SK-N-SH treated with all-trans-retinoic acid at 6 μM for 48 hours (cell line): ENCODE measurements at regions not wholly inside any gene's neighbourhood (a gene's known extent, or its start where the extent isn't known, plus 50 kb on each side); places are given as distances from the start of the nearest gene placed in this dataset.

Source experiments
- ATAC-seq: fragments of 200-7000 bp; cut with Tn5 transposase; 3 replicates; pipeline ENCODE4 v1.9.1; 2020; ENCODE audit warnings: mild to moderate bottlenecking, moderate library complexity
- BACH2 ChIP-seq: fragments of 250-450 bp; sonication (Bioruptor Pico); IDR thresholded peaks from 2 replicates; pipeline ENCODE4 v1.9.0; 2021; ENCODE audit warnings: mild to moderate bottlenecking, borderline replicate concordance
- CREB5 ChIP-seq: fragments of 250-450 bp; sonication (Bioruptor Pico); IDR thresholded peaks from 2 replicates; pipeline ENCODE4 v1.5.1; 2020; ENCODE audit warnings: low read depth, mild to moderate bottlenecking, moderate library complexity
- CSRNP3 ChIP-seq: fragments of 250-450 bp; sonication (Bioruptor Pico); IDR thresholded peaks from 2 replicates; pipeline ENCODE4 v1.5.1; 2021; ENCODE audit warnings: mild to moderate bottlenecking, moderate library complexity
- ESRRG ChIP-seq: fragments of 250-450 bp; sonication (Bioruptor Pico); IDR thresholded peaks from 2 replicates; pipeline ENCODE4 v1.6.1; 2021; ENCODE audit warnings: mild to moderate bottlenecking
- GLIS3 ChIP-seq: fragments of 250-450 bp; sonication (Bioruptor Pico); IDR thresholded peaks from 2 replicates; pipeline ENCODE4 v1.5.0; 2020; ENCODE audit warnings: mild to moderate bottlenecking, moderate library complexity
- OSR1 ChIP-seq: fragments of 250-450 bp; sonication (Bioruptor Pico); IDR thresholded peaks from 2 replicates; pipeline ENCODE4 v1.8.0; 2022; ENCODE audit warnings: moderate library complexity, mild to moderate bottlenecking, inconsistent platforms
- PATZ1 ChIP-seq: fragments of 250-450 bp; sonication (Bioruptor Pico); IDR thresholded peaks from 2 replicates; pipeline ENCODE4 v1.8.0; 2020; ENCODE audit warnings: mild to moderate bottlenecking, moderate library complexity, borderline replicate concordance
- SNAI2 ChIP-seq: fragments of 250-450 bp; sonication (Bioruptor Pico); IDR thresholded peaks from 2 replicates; pipeline ENCODE4 v1.5.0; 2020; ENCODE audit warnings: mild to moderate bottlenecking, moderate library complexity
- TCF4 ChIP-seq: fragments of 250-450 bp; sonication (Bioruptor Pico); IDR thresholded peaks from 2 replicates; pipeline ENCODE4 v1.8.0; 2021; ENCODE audit warnings: mild to moderate bottlenecking, moderate library complexity, borderline replicate concordance
- TOX ChIP-seq: fragments of 250-450 bp; sonication (Bioruptor Pico); IDR thresholded peaks from 2 replicates; pipeline ENCODE4 v1.8.0; 2021; ENCODE audit warnings: mild to moderate bottlenecking, moderate library complexity, borderline replicate concordance
- TSHZ2 ChIP-seq: fragments of 250-450 bp; sonication (Bioruptor Pico); IDR thresholded peaks from 2 replicates; pipeline ENCODE4 v1.5.0; 2020; ENCODE audit warnings: mild to moderate bottlenecking, moderate library complexity
- ZC3H10 ChIP-seq: fragments of 250-450 bp; sonication (Bioruptor Pico); IDR thresholded peaks from 2 replicates; pipeline ENCODE4 v1.5.1; 2021; ENCODE audit warnings: mild to moderate bottlenecking, moderate library complexity
- ZFP3 ChIP-seq: fragments of 250-450 bp; sonication (Bioruptor Pico); IDR thresholded peaks from 2 replicates; pipeline ENCODE4 v1.5.0; 2020; ENCODE audit warnings: mild to moderate bottlenecking, moderate library complexity
- ZFP30 ChIP-seq: fragments of 450-650 bp; formaldehyde crosslinking; IDR thresholded peaks from 2 replicates; pipeline ENCODE4 v1.5.0; 2022; ENCODE audit warnings: mild to moderate bottlenecking, moderate library complexity
- ZNF565 ChIP-seq: fragments of 450-650 bp; formaldehyde crosslinking; conservative IDR thresholded peaks from 2 replicates; pipeline ENCODE4 v1.5.0; 2020; ENCODE audit warnings: low read depth, mild to moderate bottlenecking, moderate library complexity
- ZNF70 ChIP-seq: fragments of 450-650 bp; formaldehyde crosslinking; IDR thresholded peaks from 2 replicates; pipeline ENCODE4 v1.5.0; 2020; ENCODE audit warnings: mild to moderate bottlenecking, moderate library complexity
- ZNF8 ChIP-seq: fragments of 450-650 bp; formaldehyde crosslinking; IDR thresholded peaks from 2 replicates; pipeline ENCODE4 v1.5.0; 2020; ENCODE audit warnings: mild to moderate bottlenecking, moderate library complexity
- TF ChIP-seq, protein P1 (sequence below): fragments of 250-450 bp; sonication (Bioruptor Pico); IDR thresholded peaks from 2 replicates; pipeline ENCODE4 v1.8.0; 2021; ENCODE audit warnings: low read depth, mild to moderate bottlenecking, moderate library complexity, borderline replicate concordance

- TF ChIP-seq ZNF8 (CRISPR knock-in tag) (no peak), TOX (no peak)
- ATAC-seq, result no peak
Measured at GRCh38 chr6:20263059-20263458, 50.8 kb upstream of the MBOAT1 start.

- TF ChIP-seq ZFP3 (CRISPR knock-in tag) (no peak), ZFP30 (CRISPR knock-in tag) (no peak), OSR1 (CRISPR knock-in tag) (no peak), ZNF8 (CRISPR knock-in tag) (no peak), CSRNP3 (no peak), TSHZ2 (no peak), ZC3H10 (no peak), TCF4 (no peak), ZNF70 (CRISPR knock-in tag) (no peak), SNAI2 (CRISPR knock-in tag) (no peak), GLIS3 (CRISPR knock-in tag) (no peak), ESRRG (no peak), PATZ1 (CRISPR knock-in tag) (no peak), BACH2 (no peak), ZNF565 (CRISPR knock-in tag) (no peak), CREB5 (CRISPR knock-in tag) (no peak)
- TF ChIP-seq, protein P1, sequence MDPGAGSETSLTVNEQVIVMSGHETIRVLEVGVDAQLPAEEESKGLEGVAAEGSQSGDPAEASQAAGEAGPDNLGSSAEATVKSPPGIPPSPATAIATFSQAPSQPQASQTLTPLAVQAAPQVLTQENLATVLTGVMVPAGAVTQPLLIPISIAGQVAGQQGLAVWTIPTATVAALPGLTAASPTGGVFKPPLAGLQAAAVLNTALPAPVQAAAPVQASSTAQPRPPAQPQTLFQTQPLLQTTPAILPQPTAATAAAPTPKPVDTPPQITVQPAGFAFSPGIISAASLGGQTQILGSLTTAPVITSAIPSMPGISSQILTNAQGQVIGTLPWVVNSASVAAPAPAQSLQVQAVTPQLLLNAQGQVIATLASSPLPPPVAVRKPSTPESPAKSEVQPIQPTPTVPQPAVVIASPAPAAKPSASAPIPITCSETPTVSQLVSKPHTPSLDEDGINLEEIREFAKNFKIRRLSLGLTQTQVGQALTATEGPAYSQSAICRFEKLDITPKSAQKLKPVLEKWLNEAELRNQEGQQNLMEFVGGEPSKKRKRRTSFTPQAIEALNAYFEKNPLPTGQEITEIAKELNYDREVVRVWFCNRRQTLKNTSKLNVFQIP, result no peak
- no peak for ATAC-seq
Measured at GRCh38 chr6:20265842-20266241, 53.6 kb upstream of the MBOAT1 start.

DNA sequence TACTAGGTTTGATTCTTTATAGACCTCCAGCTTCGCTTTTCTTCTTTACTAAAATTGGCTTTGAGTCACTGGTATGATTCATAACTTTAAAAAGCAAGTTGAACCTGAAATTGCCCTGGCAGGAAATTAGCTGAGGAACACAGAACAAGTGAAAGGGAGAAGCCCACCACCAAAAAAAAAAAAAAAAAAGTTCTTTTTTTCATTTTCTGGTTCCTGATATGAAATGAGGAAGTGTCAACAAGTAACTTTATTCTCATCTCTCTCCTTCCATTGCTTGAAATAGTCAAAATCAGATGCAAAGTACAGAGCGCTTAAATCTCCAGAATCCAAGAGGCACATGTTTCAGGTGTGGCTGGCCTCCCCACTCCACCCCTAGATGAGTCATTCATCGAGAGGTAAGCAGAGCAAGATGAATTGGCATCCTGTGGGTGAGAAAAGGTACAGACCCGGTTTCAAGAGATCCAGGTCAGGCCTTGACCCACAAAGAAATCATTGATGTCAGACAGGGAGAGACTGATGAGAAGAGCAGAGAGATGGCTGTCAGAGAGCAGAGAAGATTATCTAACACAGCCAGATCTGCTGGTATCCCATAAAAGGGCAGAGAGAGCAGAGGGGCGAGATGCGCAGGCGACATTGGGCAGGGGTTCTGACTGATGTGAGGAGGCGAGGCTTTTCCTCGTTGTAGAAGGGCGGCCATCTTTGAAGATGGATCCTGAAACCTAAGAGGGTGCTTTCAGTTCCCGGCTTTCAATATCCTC, 54.8 kb upstream of the MBOAT1 start:
- no peak for ATAC-seq
- TF ChIP-seq CSRNP3, result no peak

DNA sequence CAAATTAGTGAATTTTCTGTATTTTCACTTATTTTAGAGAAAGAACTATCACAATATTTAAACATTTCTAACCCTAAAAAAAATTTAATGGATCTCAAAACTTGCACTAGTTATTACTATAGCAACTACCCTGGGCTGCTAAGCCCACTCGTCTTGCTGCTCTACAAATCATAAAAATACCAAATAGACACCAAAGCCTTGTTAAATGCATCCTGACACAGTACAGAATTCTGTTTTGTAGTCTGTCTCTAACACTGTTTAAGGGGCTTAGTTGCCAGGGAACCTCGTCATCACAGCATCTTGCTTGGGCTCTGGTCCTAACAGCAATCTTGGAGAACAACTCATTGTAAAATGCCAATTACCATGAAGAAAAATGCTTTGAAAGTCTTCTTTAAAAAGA, 56.9 kb upstream of the MBOAT1 start:
- ATAC-seq, result no peak

More for the DNA sequence above, 56.9 kb upstream of the MBOAT1 start:
- no peak for TF ChIP-seq BACH2
- TF ChIP-seq, all 23 proteins: peak for 0
